Endothelial cell of hepatic sinusoid (primary cell): ENCODE measurements at regions not wholly inside any gene's neighbourhood (a gene's known extent, or its start where the extent isn't known, plus 50 kb on each side); places are given as distances from the start of the nearest gene placed in this dataset.

ENCODE experiments used
- in situ Hi-C: cut with HindIII; loops from 2 replicates; pipeline ENCODE4 v1.10.0; 2017; ENCODE audit warnings: low sequenced_read_pairs

DNA sequence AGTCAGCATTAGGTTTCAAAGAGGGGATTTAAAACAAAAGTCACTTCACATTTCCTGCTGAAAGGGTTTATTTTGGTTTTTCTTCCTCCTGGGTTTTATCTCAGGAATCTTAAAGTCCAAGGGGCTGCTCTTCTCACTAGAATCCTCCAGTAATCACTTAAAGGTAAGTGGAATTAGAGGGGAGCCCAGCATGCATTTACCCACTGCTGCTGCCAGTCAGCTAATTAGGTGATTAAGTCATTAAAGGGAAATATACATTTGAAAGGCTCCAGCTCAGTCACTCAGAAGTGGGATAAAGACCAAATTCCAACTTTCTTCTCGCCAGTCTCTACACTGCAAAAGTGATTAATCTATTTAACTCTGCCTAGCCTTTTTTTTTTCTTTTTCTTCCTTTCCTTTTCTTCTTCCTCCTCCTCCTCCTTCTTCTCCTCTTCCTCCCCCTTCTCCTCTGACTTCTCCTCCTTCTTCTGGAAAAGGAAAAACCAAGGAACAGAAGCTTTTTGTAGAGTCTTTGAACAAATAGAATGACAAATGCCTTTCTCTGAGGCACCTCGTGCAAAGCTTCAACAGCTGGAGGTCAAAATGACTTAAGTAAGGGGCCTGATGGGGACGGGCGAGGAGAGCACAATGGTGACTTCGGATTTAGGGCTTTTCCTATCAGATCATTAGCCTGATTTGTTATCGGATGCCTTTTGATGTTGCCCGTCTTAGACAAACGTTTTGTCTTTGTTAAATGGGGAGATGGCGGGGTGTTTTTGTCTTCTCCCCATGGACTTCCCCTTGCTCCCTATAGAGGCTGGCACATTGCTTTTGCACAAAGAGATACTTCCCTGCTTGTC is 617.6 kb downstream of the IRX1 start:
- in situ Hi-C loops, result no loop called here

DNA sequence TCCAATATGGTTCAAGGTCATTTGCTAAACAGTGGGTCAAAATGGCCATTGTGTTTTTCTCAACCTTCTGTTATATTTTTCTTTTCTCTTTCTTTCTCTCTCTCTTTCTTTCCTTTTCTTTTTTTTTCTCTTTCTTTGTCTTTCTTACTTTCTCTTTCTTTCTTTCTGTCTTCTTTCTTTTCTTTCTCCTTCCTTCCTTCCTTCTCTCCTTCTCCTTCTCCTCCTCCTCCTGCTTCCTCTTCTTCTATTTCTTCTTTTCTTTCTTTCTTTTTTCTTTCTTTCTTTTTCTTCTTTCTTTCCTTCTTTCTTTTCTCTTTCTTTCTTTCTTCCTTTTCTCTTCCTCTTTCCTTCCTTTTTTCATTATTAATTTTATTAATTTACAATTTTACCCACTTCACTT is 619.5 kb downstream of the IRX1 start:
- in situ Hi-C loops, result no loop called here

DNA sequence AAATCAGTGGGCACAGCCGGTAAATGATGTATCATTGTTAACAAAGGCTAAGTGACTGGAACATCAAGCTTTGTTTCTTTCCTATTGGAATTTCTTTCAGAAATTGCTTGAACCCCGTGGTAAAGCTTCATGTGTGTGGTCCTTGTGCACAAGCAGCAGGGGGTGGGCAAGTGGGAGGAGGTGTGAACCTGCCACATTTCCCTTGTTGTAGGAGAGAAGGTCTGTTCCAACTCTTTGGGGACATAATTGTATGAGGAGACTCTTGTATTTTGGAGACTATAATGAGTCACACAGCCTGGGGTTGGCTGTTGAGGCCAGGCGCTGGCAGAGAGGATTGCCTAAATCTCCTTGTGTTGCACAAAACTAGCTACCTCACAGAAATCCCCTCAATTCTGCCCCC is 620.5 kb downstream of the IRX1 start:
- in situ Hi-C loops, result no loop called here

DNA sequence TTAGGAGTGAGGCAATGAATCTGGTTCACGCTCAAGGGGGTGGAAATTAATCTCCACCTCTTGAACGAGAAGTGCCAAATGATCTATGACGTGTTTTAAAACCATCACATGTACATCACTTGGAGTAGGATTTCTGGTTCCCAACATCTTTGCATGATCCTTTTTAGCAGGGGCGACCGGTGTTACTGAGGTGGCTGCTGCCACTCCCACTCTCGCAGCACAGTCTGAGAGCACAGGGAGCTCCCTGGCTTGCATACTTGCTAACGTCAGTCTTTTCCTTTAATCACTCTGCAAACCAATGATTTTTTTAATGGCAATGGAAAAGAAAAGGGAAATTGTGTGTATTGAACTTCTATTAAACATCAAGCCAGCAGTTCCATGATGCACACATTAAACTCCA is 624.4 kb downstream of the IRX1 start:
- in situ Hi-C loops, result no loop called here

DNA sequence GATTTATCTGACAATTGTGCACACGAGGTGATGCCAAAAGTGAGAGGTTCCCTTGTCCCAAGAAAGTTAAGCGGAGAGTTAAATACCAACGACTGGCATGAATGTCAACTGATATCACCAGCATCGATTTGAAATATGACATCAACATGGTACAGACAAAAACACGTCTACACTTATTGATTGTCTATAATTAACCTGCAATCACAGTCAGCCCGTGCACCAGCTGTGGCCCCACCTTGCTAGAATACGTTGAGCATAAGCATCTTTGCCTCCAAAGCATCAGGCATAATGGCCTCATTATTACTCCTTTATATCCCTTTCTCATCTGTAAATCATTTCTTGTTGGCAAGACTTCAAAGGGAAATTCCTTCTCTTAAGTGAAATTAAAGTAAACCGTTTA is 625.4 kb downstream of the IRX1 start:
- in situ Hi-C loops, result no loop called here

DNA sequence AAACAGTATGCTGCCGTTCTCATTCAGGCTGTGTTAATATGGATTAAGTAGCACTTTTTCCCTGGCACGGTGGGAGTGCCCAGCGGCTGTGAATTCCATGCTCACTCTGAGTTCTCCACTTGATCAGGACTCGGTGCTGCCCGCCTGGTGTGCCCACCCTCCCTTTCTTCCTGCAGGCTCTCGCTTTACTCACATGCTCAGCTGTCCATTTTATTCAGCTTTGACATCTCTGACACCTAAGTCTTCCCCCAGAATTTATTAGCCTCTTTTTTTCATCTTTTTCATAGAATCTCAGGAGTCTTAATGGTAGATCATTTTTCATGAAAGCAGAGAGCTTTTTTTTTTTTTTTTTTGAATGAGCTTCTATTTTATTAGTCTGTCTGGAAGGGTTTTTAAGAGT is 626.5 kb downstream of the IRX1 start:
- in situ Hi-C loops, result no loop called here

DNA sequence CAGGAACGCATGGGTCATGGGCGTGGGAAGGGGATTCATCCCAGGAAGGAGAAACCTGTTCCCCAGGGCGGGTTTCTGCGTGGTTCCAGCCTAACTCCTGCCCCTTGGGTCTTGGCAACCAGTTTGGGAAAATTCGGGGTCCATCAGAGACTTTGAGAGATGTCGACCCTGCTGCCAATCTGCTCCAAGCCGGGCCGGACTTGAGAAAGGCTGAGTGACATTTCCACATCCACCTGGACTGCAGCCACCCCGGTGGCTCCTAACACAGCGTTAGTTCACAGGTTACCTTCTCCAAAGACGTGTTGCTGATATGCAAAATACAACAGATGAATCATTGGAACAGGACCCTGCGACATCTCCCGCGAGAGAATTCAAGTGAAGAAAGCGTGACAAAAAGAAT is 627.2 kb downstream of the IRX1 start:
- in situ Hi-C loops, result no loop called here

DNA sequence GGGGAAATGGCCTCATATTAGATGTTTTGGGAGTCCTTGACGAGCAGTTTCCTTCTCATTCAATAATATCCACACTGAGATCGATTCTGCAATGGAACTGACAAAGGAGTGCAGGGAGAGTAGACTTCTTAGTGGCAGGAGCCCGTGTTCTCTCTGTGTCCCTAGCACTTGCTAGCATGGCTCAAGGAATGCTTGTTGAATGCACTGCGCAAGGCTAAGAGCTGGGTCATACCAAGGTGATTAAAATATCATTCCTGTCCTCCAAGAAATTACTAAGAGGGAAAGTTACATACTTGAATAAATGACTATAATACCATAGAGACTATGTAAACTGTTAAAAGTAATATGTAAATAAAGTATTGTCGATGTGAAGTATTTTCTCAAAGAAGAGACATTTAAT is 630.1 kb downstream of the IRX1 start:
- in situ Hi-C loops, result no loop called here

DNA sequence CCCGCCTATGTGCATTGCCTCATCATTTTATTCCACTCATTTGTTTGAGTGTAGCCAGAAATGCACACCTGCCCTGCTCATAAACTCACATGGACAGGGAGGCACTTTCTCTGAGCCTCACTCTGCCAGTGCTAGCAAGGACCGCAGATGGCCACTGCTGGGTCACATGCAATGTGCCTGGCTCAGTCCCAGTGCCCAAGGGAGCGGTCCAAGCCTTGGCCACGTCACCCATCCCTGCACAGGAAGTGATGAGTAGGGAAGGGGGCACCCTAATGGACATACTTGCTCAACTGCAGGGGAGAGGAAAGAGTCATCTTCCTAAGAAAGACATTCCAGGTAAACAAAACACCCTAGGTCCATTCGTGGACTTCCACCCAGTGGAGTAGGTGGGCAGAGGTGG is 630.9 kb downstream of the IRX1 start:
- in situ Hi-C loops, result no loop called here

DNA sequence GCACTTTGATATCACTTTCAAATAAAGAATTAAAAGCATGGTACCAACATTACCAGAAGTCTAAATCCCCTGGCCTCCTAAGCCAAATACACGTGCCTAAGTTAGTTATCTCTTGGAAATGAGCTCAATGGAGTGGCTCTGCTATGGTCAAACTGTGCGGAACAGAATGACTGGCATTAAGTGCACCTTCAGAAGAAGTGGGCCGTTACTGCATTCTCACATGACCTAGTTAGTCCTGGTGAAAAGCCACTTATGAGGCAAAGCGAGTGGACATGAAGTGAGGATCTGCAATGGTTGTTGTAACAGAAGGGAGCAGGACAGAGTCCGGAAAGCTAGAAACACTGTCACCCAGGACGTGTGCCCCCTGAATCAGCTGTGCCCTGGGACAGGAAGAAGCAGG is 633.1 kb downstream of the IRX1 start:
- in situ Hi-C loops, result no loop called here

DNA sequence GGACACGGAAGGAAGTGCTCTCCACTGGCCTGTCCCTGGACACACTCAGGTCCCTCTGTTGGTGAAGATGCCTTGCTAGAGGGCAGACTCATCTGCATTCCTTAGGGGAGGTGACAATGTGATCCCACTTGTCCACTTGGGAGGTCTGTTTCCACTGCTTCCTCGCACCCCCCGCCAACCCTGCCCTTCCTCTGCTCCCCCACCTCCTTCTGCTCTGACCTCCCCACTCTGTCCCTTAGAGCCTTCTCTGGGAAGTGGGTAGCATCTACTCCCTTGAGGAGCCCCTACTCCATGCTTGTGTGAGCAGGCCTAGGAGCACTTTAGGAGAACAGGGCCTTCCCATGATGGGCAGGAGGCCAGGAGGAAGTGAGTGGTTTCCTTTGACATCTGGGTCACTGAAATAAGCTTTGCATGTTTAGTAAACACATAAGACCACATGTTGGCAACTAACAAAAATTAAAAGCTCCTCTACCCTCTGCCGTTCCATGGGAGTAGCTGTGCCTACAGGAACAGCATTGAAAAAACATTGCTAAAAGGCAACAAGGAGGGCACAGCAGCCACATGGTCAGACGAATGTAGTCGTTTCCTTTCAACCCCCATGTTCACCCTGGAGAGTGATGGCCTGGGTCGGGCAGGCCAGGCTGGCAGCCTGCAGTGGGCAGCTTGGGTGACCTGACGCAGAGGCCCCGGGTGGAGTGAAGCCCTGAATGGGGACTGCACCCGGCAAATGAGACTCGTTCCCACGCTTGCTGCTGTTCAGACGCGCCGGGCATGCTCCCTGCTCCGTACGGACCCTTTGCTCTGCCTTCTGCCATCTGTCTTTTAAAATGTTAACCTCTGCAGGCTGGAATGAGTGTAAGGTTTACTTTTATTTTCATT is 634.0 kb downstream of the IRX1 start:
- in situ Hi-C loops, result no loop called here

DNA sequence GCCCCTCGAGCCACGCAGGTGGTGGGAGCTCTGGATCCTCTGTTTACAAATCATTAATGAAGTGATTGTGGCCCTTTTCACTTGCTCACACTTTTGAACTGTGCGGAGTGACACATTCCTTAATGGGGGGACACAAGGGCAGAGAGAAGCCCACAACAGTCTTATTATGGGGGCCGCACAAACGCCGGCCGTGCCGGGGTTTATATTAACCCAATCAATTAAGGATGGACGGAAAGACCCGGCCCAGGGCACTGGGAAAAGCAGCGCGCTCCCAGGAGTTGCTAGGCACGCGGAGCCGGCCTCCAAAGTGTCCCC is 634.8 kb downstream of the IRX1 start:
- in situ Hi-C loops, result no loop called here

DNA sequence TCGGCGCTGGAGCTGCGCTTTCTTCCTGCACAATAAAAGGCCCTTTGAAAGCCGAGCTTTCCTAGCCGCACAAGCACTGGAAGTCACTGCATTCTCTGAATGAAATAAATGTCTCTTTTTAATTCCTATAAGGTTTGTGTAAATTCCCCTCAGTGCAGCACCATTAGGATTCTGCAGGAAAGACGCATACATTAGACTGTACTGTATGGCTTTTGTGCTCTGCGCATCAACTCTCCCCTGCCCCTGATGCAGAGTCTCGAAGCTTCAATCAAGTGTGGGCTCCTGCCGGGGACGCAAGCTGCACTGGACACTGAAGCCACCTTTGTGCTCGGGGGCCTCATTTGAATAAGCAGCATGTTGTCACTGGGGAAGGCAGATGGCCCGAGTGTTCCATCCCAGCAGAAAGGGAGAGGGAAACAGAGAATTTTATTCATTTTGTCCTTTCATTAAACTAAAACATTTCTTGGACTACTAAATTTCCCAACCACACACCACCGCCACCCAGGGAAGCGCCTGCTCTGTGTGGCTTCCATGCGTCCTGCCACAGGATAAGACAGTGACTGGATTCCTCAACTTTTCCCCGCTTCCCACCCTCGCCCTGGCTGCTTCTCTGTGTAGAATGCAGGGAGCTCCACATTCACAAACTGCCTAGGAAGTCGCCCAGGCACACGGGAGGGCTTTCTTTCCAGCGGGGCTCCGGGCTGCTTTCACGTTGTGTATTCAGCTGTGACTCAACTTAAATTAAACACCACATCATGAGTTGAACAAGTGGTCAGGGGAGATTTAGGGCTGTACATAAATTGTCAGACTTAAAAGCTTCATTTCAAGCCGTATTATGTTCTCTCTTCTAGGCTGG is 635.4 kb downstream of the IRX1 start:
- in situ Hi-C loops, result no loop called here

DNA sequence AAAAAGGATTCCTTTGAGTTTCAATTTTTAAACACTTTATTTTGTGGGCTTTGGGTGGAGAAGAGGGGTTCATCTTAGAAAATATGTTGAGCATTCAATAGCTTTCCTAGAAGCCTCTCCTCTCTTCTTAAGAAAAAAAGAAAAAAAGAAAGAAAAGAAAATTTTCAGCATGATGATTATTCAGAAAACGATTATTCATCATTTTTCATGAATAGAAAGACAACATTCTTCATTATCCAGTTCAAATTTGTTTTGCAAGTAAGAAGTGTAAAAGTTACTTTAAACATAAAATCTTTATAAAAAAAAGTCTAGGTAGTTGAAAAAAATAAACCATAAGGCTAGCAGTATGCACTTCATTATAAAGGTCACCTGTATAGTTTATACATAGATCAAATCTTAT is 636.5 kb downstream of the IRX1 start:
- in situ Hi-C loops, result no loop called here

DNA sequence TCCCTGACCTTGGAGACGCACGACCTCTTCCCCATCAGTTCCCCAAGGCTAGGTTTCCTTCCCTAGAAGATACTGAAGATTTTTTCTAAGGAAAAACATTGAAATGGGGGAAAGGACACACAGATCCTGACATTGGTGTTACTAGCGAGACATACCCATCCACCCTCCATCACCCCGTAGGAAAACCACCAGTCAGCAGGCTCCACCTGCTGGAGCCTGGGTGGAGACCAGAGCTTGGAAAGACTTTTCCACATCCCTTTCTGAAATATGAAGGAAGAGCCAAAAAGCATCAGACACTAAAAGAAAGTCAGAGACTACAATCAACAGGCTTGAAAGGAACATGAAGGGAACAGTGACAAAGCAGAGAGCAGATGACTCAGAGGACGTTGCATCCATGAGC is 638.0 kb downstream of the IRX1 start:
- in situ Hi-C loops, result no loop called here

DNA sequence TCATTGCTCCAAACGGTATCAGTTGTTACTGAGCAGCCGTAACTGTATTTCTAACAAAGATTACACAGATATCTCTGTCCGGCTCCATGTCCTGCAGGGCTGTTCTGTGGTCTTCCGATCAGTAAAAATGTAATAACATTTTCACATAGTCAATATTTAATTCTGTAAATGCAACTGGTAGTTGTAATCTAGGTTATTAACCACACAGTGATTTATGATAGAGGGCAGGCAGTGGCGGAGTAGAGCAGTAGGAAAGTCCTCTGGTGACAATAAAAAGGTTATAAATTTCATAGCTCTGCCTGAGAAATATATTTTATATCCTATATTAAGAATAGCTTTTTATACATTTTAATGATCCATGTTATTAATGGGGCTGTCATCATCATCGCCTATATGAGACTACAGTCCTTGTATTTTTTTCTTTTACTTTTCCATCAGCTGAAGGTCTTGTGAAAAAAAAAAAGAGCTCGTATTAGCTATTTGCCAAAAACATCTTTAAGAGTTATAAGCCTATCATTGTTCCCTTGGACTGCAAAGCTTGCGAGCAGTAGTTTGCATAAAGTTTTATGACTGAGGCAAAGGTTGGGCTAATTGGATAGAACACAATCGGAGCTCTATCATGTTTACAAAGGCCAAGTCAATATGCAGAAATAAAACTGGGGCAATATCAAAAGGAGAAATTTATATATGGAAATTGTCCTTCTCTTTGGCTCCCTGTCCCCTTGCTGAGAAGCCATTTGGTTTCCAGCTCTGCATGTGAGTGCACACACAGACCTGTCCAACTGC is 648.0 kb downstream of the IRX1 start:
- in situ Hi-C loops, result no loop called here

DNA sequence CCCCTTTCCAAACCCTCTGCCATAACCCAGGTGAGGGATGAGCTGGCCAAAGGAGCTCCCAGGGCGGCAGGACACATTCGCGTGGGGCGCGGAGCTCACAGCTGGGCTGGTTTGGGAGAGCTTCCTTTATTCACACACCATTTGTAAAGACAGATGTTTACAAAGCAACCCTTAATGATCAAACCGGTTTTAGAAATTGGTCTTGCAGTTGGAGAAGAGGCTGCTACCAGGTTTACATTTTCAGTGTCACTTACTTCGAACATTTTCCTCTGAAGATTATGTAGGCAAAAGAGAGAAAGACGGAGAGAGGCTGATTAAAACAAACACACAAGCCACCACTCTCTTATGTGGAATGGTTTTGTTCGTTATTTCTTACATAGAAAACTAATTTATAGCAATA is 648.7 kb downstream of the IRX1 start:
- in situ Hi-C loops, result no loop called here

DNA sequence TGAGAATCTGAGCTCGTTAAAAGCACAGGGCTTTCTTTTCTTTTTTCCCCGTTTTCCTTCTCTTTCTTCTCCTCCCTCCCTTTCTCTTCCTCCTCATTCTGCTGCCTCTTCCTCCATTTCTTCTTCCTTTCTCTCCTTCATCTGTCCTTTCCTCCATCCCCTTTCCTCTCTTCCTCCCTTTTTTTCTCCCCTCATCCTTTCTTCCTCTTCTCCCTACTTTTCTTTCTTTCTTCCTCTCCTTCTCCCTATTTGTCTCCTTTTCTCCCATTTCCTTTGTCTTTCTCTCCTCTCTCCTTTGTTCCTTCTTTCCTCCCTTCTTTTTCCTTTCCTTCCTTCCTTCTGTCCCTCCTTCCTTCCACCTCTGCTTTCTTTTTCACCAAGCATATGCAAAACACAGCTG is 649.4 kb downstream of the IRX1 start:
- in situ Hi-C loops, result no loop called here

DNA sequence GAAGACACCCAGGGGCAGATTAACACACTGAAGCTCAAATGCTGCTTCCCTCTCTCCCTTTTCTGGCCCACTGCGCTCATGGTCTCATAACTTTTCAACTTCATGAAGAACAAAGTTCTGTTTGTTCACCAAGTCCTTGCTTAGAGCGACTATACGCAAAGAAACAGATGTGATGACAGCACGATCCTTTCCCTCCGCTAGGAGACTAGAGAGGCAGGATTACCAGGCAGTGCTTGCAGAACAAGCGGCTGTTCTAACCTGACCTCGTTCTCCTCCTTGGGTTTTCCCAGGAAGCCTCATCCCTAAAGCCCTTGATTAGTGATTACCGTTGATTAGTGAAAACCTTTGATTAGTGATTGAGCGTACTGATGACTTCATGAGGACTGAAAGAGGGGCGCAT is 649.9 kb downstream of the IRX1 start:
- in situ Hi-C loops, result no loop called here

DNA sequence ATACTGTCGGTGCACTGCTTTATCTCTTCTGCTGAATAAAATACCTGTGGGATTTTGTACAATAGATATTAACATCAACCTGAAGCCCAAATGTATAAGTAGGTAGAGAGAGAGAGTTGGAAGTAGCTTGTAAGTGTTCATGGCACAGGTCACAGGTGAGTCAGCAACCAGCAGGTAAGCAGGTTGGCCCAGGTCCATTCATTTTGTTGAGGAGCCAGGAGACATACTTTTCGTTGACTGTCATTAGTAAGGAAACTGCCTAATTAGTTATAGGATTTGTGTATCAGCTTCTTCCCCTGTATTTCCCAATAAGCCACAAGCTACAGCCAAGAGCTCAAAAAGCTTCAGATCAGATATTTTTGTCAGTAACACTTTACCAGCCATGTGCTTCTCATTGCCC is 650.8 kb downstream of the IRX1 start:
- in situ Hi-C loops, result no loop called here

DNA sequence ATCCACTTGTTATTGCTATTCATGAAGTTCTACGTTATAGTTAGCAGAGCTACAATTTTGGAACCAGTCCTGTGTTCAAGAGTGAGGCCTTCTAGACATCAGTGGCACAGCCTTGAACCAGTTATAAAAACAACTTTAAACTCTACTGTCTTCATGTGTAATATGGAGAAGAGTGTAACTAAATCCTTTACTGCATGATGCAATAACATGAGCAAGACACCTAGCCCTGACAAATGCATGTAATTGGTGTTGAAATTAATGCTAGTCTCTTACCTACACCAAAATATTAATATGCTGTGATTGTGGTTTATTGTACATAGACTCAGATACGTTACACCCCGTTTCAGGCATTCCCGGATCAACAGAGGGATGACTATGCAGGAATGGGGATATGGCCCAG is 654.6 kb downstream of the IRX1 start:
- in situ Hi-C loops, result no loop called here
